SK-N-SH (cell line): ENCODE measurements at regions not wholly inside any gene's neighbourhood (a gene's known extent, or its start where the extent isn't known, plus 50 kb on each side); places are given as distances from the start of the nearest gene placed in this dataset.

ENCODE experiments used
- CTCF ChIA-PET: fragments of 300-600, 350-600 bp; formaldehyde crosslinking; extraction: SDS; loops from one replicate; lab custom pipeline; 2021; lab: Yijun Ruan, JAX
- POLR2A ChIA-PET: fragments of 350-600 bp; sonication (Branson Sonifier 250); formaldehyde crosslinking; extraction: SDS; loops from one replicate; lab custom pipeline; 2020; ENCODE audit warnings: antibody characterized with exemption, inconsistent platforms; lab: Yijun Ruan, JAX
- DNase-seq: peaks from one replicate; pipeline ENCODE4 v3.0.0; 2012
- H2AFZ ChIP-seq: fragments of 200-600 bp; sonication (generic); 2 replicates; pipeline ENCODE4 v1.8.1; 2016; ENCODE audit warnings: antibody characterized with exemption, mild to moderate bottlenecking, low read depth
- H3F3A ChIP-seq: fragments of 200-600 bp; sonication (generic); replicated peaks from 2 replicates; pipeline ENCODE3; 2016; ENCODE audit warnings: antibody characterized with exemption, mild to moderate bottlenecking; ENCODE audit not compliant: insufficient read depth
- H3K27ac ChIP-seq, 2 experiments: fragments of 200-500 bp in 1 of 2; fragments of 200-600 bp in 1 of 2; sonication (Bioruptor generic) in 1 of 2; sonication (generic), shearing (Covaris generic) in 1 of 2; 2 replicates each; pipeline versions ENCODE4 v1.5.1 to v1.6.1; 2014 to 2016; ENCODE audit warnings: low read depth in 2 of 2, inconsistent platforms in 1 of 2, low read length in 1 of 2, mild to moderate bottlenecking in 1 of 2, mixed read lengths in 1 of 2
- H3K27me3 ChIP-seq: fragments of 200-600 bp; sonication (generic), shearing (Covaris generic); 2 replicates; pipeline ENCODE4 v1.6.1; 2016; ENCODE audit warnings: mixed run types; ENCODE audit not compliant: insufficient read depth
- H3K36me3 ChIP-seq, 2 experiments: fragments of 200-500 bp in 1 of 2; fragments of 200-600 bp in 1 of 2; sonication (Bioruptor generic) in 1 of 2; sonication (generic) in 1 of 2; replicated peaks in 1 of 2; 2 replicates each; pipeline versions ENCODE3 to v1.5.1; 2014 to 2016; ENCODE audit warnings: low read length in 1 of 2, mild to moderate bottlenecking in 1 of 2; ENCODE audit not compliant: insufficient read depth in 2 of 2, control insufficient read depth in 1 of 2
- H3K4me1 ChIP-seq, 2 experiments: fragments of 200-500 bp in 1 of 2; fragments of 200-600 bp in 1 of 2; sonication (Bioruptor generic) in 1 of 2; sonication (generic), shearing (Covaris generic) in 1 of 2; 2 replicates each; pipeline versions ENCODE4 v1.5.1 to v1.6.1; 2014 to 2016; ENCODE audit warnings: low read depth in 1 of 2, low read length in 1 of 2, mixed run types in 1 of 2; ENCODE audit not compliant: insufficient read depth in 2 of 2, control insufficient read depth in 1 of 2
- H3K4me2 ChIP-seq: fragments of 200-600 bp; sonication (generic), shearing (Covaris generic); 2 replicates; pipeline ENCODE4 v1.6.1; 2017; ENCODE audit warnings: mixed run types
- H3K4me3 ChIP-seq, 2 experiments: fragments of 200-500 bp in 1 of 2; fragments of 200-600 bp in 1 of 2; sonication (Bioruptor generic) in 1 of 2; sonication (generic), shearing (Covaris generic) in 1 of 2; 2 replicates each; pipeline versions ENCODE4 v1.5.1 to v1.8.1; 2014 to 2016; ENCODE audit warnings: low read depth in 2 of 2, inconsistent platforms in 1 of 2, low read length in 1 of 2, mild to moderate bottlenecking in 1 of 2, mixed read lengths in 1 of 2, moderate library complexity in 1 of 2
- H3K79me2 ChIP-seq: fragments of 200-600 bp; sonication (generic); 2 replicates; pipeline ENCODE4 v1.8.1; 2017; ENCODE audit warnings: mild to moderate bottlenecking; ENCODE audit not compliant: insufficient read depth
- H3K9ac ChIP-seq: fragments of 200-600 bp; sonication (generic); 2 replicates; pipeline ENCODE4 v1.6.1; 2017; ENCODE audit warnings: mixed run types
- H3K9me2 ChIP-seq: fragments of 200-600 bp; sonication (generic); 2 replicates; pipeline ENCODE4 v1.6.1; 2017; ENCODE audit warnings: mixed run types
- H3K9me3 ChIP-seq: fragments of 200-600 bp; sonication (generic); 2 replicates; pipeline ENCODE4 v1.6.1; 2017; ENCODE audit warnings: mixed run types, mild to moderate bottlenecking, moderate library complexity
- H4K20me1 ChIP-seq: fragments of 200-600 bp; sonication (generic); 2 replicates; pipeline ENCODE4 v1.6.1; 2017; ENCODE audit warnings: mild to moderate bottlenecking, mixed run types; ENCODE audit not compliant: insufficient read depth
- CHD2 ChIP-seq: fragments of 150-350 bp; IDR thresholded peaks from 2 replicates; pipeline ENCODE4 v1.6.1; 2018; ENCODE audit warnings: low read length; ENCODE audit not compliant: partially characterized antibody
- EP300 ChIP-seq, 2 experiments: IDR thresholded peaks; 2 replicates each; pipeline versions ENCODE4 v1.4.0 to v1.6.1; 2012; ENCODE audit warnings: borderline replicate concordance in 1 of 2, low read depth in 1 of 2, low read length in 1 of 2
- EZH2phosphoT487 ChIP-seq: fragments of 200-600 bp; sonication (generic); IDR thresholded peaks from 2 replicates; pipeline ENCODE4 v1.6.1; 2017; ENCODE audit warnings: low read depth, mixed run types, mild to moderate bottlenecking, antibody characterized with exemption, moderate library complexity, borderline replicate concordance
- FOXM1 ChIP-seq: IDR thresholded peaks from 2 replicates; pipeline ENCODE4 v1.4.0; 2012; ENCODE audit warnings: low read depth, mild to moderate bottlenecking
- GABPA ChIP-seq: IDR thresholded peaks from 2 replicates; pipeline ENCODE4 v1.4.0; 2012; ENCODE audit warnings: low read depth, mild to moderate bottlenecking
- MEF2A ChIP-seq: IDR thresholded peaks from 2 replicates; pipeline ENCODE4 v1.4.0; 2012; ENCODE audit warnings: low read depth, borderline replicate concordance
- MXI1 ChIP-seq: IDR thresholded peaks from 2 replicates; pipeline ENCODE4 v1.6.1; 2012; ENCODE audit warnings: mild to moderate bottlenecking, low read depth, low read length, improper control_type of control experiment
- NFIC ChIP-seq: IDR thresholded peaks from 2 replicates; pipeline ENCODE4 v1.4.0; 2012; ENCODE audit warnings: borderline replicate concordance
- POLR2AphosphoS5 ChIP-seq: IDR thresholded peaks from 2 replicates; pipeline ENCODE4 v1.6.1; 2012; ENCODE audit warnings: low read depth, low read length
- RAD21 ChIP-seq: IDR thresholded peaks from 2 replicates; pipeline ENCODE4 v1.6.1; 2012; ENCODE audit warnings: mild to moderate bottlenecking, low read length
- RCOR1 ChIP-seq: fragments of 150-350 bp; IDR thresholded peaks from 2 replicates; pipeline ENCODE4 v1.6.1; 2017; ENCODE audit warnings: antibody characterized with exemption, low read length
- RFX5 ChIP-seq: IDR thresholded peaks from 2 replicates; pipeline ENCODE4 v1.6.1; 2012; ENCODE audit warnings: mild to moderate bottlenecking, improper control_type of control experiment, low read length
- SIN3A ChIP-seq: IDR thresholded peaks from 2 replicates; pipeline ENCODE4 v1.6.1; 2012; ENCODE audit warnings: low read depth, mild to moderate bottlenecking, low read length, moderate library complexity, borderline replicate concordance
- TEAD4 ChIP-seq: IDR thresholded peaks from 2 replicates; pipeline ENCODE4 v1.4.0; 2012; ENCODE audit warnings: mild to moderate bottlenecking, borderline replicate concordance; ENCODE audit not compliant: insufficient read depth
- USF1 ChIP-seq: IDR thresholded peaks from 2 replicates; pipeline ENCODE4 v1.4.0; 2012; ENCODE audit warnings: low read depth, borderline replicate concordance
- USF2 ChIP-seq: fragments of 150-350 bp; IDR thresholded peaks from 2 replicates; pipeline ENCODE4 v1.6.1; 2017; ENCODE audit warnings: antibody characterized with exemption, low read length, low read depth, borderline replicate concordance
- YY1 ChIP-seq: IDR thresholded peaks from 2 replicates; pipeline ENCODE4 v1.4.0; 2012; ENCODE audit warnings: low read depth, mild to moderate bottlenecking
- ZBTB33 ChIP-seq: IDR thresholded peaks from 2 replicates; pipeline ENCODE4 v1.4.0; 2012; ENCODE audit warnings: low read depth, borderline replicate concordance
- WGBS: methylation state at CpG from one replicate; pipeline ENCODE4 v1.1.6; 2017; ENCODE audit warnings: low lambda C conversion rate; 5-methylcytosine and 5-hydroxymethylcytosine counted together
- TF ChIP-seq, protein P1 (sequence below): fragments of 150-350 bp; IDR thresholded peaks from 2 replicates; pipeline ENCODE4 v1.6.1; 2016; ENCODE audit warnings: mild to moderate bottlenecking, low read depth, low read length

GRCh38 chr4:41851621-41852020 is 83.6 kb upstream of the TMEM33 start:
- no peak overlapping the region for H3K4me2 ChIP-seq
- POLR2A ChIA-PET: interaction anchor here (0.6 kb wide), 1 partner anchor 110 kb away, joined by 4 read pairs; no protein-coding TSS in a partner anchor
- no peak overlapping the region for H3K4me3 ChIP-seq
- no peaks in the 10 kb centered on the region for H3F3A ChIP-seq
- H3K9me3 ChIP-seq: no peaks in the 10 kb centered on the region
- CTCF ChIA-PET: interaction anchor here (1.1 to 1.6 kb wide), 2 partner anchors 23 to 36 kb away, joined by 3 read pairs; no protein-coding TSS in a partner anchor
- no peak overlapping the region for H3K27ac ChIP-seq
- H3K27me3 ChIP-seq: no peaks in the 10 kb centered on the region
- H3K4me1 ChIP-seq: peaks cover 0 to 6% of the 10 kb centered on the region in 2 experiments; a peak in 2 of 4 replicates
- no peaks in the 10 kb centered on the region for H3K79me2 ChIP-seq
- H3K36me3 ChIP-seq: no peaks in the 10 kb centered on the region
- no peak overlapping the region for H2AFZ ChIP-seq
- no peak overlapping the region for H3K9ac ChIP-seq
- H4K20me1 ChIP-seq: no peaks in the 10 kb centered on the region
- H3K9me2 ChIP-seq: no peaks in the 10 kb centered on the region
- WGBS: 41% methylated on average over 2 of the region's 2 CpGs
- no peak for DNase-seq
- TF ChIP-seq RAD21: no peak
- no peak for TF ChIP-seq RFX5
- TF ChIP-seq, protein P1, sequence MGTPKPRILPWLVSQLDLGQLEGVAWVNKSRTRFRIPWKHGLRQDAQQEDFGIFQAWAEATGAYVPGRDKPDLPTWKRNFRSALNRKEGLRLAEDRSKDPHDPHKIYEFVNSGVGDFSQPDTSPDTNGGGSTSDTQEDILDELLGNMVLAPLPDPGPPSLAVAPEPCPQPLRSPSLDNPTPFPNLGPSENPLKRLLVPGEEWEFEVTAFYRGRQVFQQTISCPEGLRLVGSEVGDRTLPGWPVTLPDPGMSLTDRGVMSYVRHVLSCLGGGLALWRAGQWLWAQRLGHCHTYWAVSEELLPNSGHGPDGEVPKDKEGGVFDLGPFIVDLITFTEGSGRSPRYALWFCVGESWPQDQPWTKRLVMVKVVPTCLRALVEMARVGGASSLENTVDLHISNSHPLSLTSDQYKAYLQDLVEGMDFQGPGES: no peak
- no peak for TF ChIP-seq GABPA
- no peak for TF ChIP-seq NFIC
- TF ChIP-seq EZH2phosphoT487: no peak
- no peak for TF ChIP-seq POLR2AphosphoS5
- no peak for TF ChIP-seq YY1
- TF ChIP-seq TEAD4: no peak
- TF ChIP-seq FOXM1: no peak
- TF ChIP-seq SIN3A: no peak
- TF ChIP-seq CHD2: no peak
- TF ChIP-seq MEF2A: no peak
- TF ChIP-seq USF1: no peak
- no peak for TF ChIP-seq ZBTB33
- TF ChIP-seq RCOR1: no peak
- no peak for TF ChIP-seq USF2
- TF ChIP-seq MXI1: no peak
- TF ChIP-seq EP300 (IDR thresholded peaks at IDR 0.05; ENCODE audit: borderline replicate concordance in 1 of 2, low read depth in 1 of 2, low read length in 1 of 2): no peak
